ENCODE measurements at regions not wholly inside any gene's neighbourhood (a gene's known extent, or its start where the extent isn't known, plus 50 kb on each side); places are given as distances from the start of the nearest gene placed in this dataset.

- no peak for ATAC-seq
These were observed 50.1 kb upstream of the BACH2 start for GRCh38 chr6:90346729-90347128.

More at GRCh38 chr6:90346729-90347128, 50.1 kb upstream of the BACH2 start:
- Histone ChIP-seq H3K9me2 (ENCODE audit: insufficient read depth) (peaks cover 6% of the 10 kb centered on the region; the same call in 1 of the 2 replicates), H3K27ac (ENCODE audit: low read depth) (no peak overlapping the region), H3K36me3 (ENCODE audit: insufficient read depth) (no peaks in the 10 kb centered on the region), H3K4me2 (no peak overlapping the region), H3F3A (replicated peaks; ENCODE audit: low read depth) (no peaks in the 10 kb centered on the region), H4K20me1 (replicated peaks; ENCODE audit: insufficient read depth) (no peaks in the 10 kb centered on the region), H3K4me1 (ENCODE audit: insufficient read depth) (no peaks in the 10 kb centered on the region), H3K79me2 (replicated peaks; ENCODE audit: insufficient read depth) (no peaks in the 10 kb centered on the region), H3K27me3 (ENCODE audit: insufficient read depth) (no peaks in the 10 kb centered on the region), H2AFZ (no peak overlapping the region), H3K4me3 (no peak overlapping the region)
- H3K4me3 Mint-ChIP-seq, result no peak overlapping the region
- H3K4me1 Mint-ChIP-seq, result peaks cover 8% of the 10 kb centered on the region
- TF ChIP-seq CTCF (conservative IDR thresholded peaks at IDR 0.05; ENCODE audit: low read depth in 2 of 2) (no peak), POLR2AphosphoS5 (IDR thresholded peaks at IDR 0.05; ENCODE audit: low read depth) (no peak), ZNF462 (CRISPR knock-in tag; IDR thresholded peaks at IDR 0.05) (no peak), CREB1 (CRISPR knock-in tag; IDR thresholded peaks at IDR 0.05; ENCODE audit: low read depth) (no peak), REST (IDR thresholded peaks at IDR 0.05; ENCODE audit: unreplicated experiment) (no peak), JUNB (IDR thresholded peaks at IDR 0.05; ENCODE audit: unreplicated experiment) (no peak), ETS1 (IDR thresholded peaks at IDR 0.05) (no peak), NANOG (IDR thresholded peaks at IDR 0.05; ENCODE audit: borderline replicate concordance) (no peak), ZNF114 (CRISPR knock-in tag; IDR thresholded peaks at IDR 0.05) (no peak), EZH2 (IDR thresholded peaks at IDR 0.05; ENCODE audit: low read depth, unreplicated experiment) (no peak), EZH2phosphoT487 (IDR thresholded peaks at IDR 0.05; ENCODE audit: unreplicated experiment) (no peak)
- H3K36me3 Mint-ChIP-seq (ENCODE audit: low read depth), result no peaks in the 10 kb centered on the region
- no peak overlapping the region for H3K27ac Mint-ChIP-seq
- no peaks in the 10 kb centered on the region for H3K27me3 Mint-ChIP-seq (ENCODE audit: insufficient read depth, low read depth, poor library complexity)
- DNase-seq (ENCODE audit: low spot score), result no peak
- no peaks in the 10 kb centered on the region for H3K9me3 Mint-ChIP-seq
